Tibial nerve (tissue), 4 donors: ENCODE measurements at regions not wholly inside any gene's neighbourhood (a gene's known extent, or its start where the extent isn't known, plus 50 kb on each side); places are given as distances from the start of the nearest gene placed in this dataset.

Experiments
- DNase-seq, 2 donors: peaks; one replicate each; pipeline ENCODE4 v3.0.0-alpha.2; 2019; ENCODE audit warnings: low spot score in 2 of 2
- H3K27ac ChIP-seq, 4 donors: fragments of 200-600 bp; sonication (generic) in 3 of 4; one replicate each; pipeline ENCODE4 v1.5.1; 2017 to 2019; ENCODE audit warnings: mild to moderate bottlenecking in 1 of 4
- H3K27me3 ChIP-seq, 2 donors: fragments of 200-600 bp; sonication (generic) in 1 of 2; one replicate each; pipeline versions ENCODE4 v1.5.1 to v1.6.0; 2017 to 2019
- H3K36me3 ChIP-seq, 3 donors: fragments of 200-600 bp; sonication (generic); one replicate each; pipeline ENCODE4 v1.5.1; 2018 to 2019
- H3K4me1 ChIP-seq, 4 donors: fragments of 200-600 bp; sonication (generic) in 3 of 4; one replicate each; pipeline ENCODE4 v1.5.1; 2017 to 2019
- H3K4me3 ChIP-seq, 4 donors: fragments of 200-600 bp; sonication (generic) in 3 of 4; one replicate each; pipeline ENCODE4 v1.5.1; 2017 to 2019; ENCODE audit warnings: mild to moderate bottlenecking in 1 of 4, moderate library complexity in 1 of 4
- H3K9me3 ChIP-seq, 4 donors: fragments of 200-600 bp; sonication (generic) in 3 of 4; one replicate each; pipeline ENCODE4 v1.5.1; 2017 to 2019
- EP300 ChIP-seq, 2 donors: sonication (generic); formaldehyde crosslinking; IDR thresholded peaks; one replicate each; pipeline ENCODE4 v1.6.1; 2017; ENCODE audit warnings: antibody characterized with exemption in 2 of 2, mild to moderate bottlenecking in 1 of 2
- POLR2A ChIP-seq, 2 donors: fragments of 450-650 bp; IDR thresholded peaks; one replicate each; pipeline ENCODE4 v1.6.1; 2017; ENCODE audit warnings: antibody characterized with exemption in 2 of 2, mild to moderate bottlenecking in 2 of 2, moderate library complexity in 2 of 2
- WGBS, 2 donors: methylation state at CpG; one replicate each; pipeline ENCODE4 v1.1.5; 2018; 5-methylcytosine and 5-hydroxymethylcytosine counted together
- TF ChIP-seq, protein P1 (sequence below), 5 experiments: fragments of 200-600 bp in 3 of 5; fragments of 450-650 bp in 2 of 5; sonication (generic) in 3 of 5; IDR thresholded peaks; one replicate each; pipeline ENCODE4 v1.5.1; 2016 to 2019; ENCODE audit warnings: antibody characterized with exemption in 5 of 5, mild to moderate bottlenecking in 3 of 5, moderate library complexity in 2 of 5

DNA sequence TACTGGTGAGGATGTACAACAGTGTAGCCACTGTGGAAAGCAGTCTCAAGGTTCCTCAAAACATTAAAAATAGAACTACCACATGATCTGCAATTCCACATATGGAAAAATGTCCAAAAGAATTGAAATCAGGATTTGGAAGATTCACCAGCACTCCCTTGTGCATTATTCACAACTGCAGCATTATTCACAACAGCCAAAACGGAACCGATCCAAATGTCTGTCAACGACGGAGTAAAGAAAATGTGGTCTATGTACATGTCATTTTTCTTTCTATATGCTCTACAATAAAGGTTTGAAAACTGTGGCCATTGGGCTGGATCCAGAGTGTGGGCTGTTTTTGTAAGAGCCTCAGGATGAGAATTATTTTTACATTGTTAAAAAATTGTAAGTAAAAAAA lies 1206.1 kb upstream of the CELF2 start:
- no peaks in the 10 kb centered on the region for H3K9me3 ChIP-seq
- no peaks in the 10 kb centered on the region for H3K27me3 ChIP-seq
- H3K27ac ChIP-seq = no peak overlapping the region
- no peaks in the 10 kb centered on the region for H3K36me3 ChIP-seq
- H3K4me1 ChIP-seq = no peaks in the 10 kb centered on the region
- DNase-seq = no peak
- no peak overlapping the region for H3K4me3 ChIP-seq
- TF ChIP-seq EP300 (IDR thresholded peaks at IDR 0.05) (no peak), POLR2A (IDR thresholded peaks at IDR 0.05) (no peak)
- TF ChIP-seq, protein P1, sequence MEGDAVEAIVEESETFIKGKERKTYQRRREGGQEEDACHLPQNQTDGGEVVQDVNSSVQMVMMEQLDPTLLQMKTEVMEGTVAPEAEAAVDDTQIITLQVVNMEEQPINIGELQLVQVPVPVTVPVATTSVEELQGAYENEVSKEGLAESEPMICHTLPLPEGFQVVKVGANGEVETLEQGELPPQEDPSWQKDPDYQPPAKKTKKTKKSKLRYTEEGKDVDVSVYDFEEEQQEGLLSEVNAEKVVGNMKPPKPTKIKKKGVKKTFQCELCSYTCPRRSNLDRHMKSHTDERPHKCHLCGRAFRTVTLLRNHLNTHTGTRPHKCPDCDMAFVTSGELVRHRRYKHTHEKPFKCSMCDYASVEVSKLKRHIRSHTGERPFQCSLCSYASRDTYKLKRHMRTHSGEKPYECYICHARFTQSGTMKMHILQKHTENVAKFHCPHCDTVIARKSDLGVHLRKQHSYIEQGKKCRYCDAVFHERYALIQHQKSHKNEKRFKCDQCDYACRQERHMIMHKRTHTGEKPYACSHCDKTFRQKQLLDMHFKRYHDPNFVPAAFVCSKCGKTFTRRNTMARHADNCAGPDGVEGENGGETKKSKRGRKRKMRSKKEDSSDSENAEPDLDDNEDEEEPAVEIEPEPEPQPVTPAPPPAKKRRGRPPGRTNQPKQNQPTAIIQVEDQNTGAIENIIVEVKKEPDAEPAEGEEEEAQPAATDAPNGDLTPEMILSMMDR (IDR thresholded peaks at IDR 0.05) = no peak
- 54 to 70% methylated on average over 4 of the region's 4 CpGs for WGBS, 2 donors

DNA sequence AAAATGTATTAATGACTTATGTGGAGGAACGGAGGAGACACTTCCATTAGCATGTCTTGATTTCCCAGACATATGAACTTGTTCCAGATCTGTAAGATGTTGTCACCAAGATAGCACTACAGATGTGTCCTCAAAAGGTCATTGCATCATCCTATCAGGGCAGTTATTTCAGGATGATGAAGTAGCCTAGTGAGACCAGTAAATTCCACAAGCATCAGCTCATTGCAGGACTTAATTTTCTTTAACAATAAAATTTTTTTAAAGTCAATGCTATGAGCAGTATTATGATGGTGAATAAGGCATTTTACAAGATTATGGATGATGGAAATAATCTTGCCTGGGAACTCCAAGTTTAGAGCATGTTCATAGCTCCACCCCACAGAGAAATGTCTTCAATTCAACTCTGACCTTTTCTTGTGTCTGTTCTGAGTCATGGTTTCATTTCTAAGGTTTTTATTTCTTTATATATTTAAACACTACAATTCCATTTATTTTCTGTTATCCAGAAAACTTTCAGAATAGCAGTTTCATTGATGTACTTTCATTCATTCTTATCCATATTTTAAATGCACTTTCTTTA lies 1203.3 kb upstream of the CELF2 start:
- Histone ChIP-seq H3K27ac (no peak overlapping the region), H3K9me3 (peaks cover 0 to 9% (median 0%) of the 10 kb centered on the region in 4 donors), H3K4me3 (no peak overlapping the region), H3K4me1 (no peaks in the 10 kb centered on the region), H3K36me3 (no peaks in the 10 kb centered on the region), H3K27me3 (no peaks in the 10 kb centered on the region)
- TF ChIP-seq POLR2A (IDR thresholded peaks at IDR 0.05) (no peak), EP300 (IDR thresholded peaks at IDR 0.05) (no peak)
- TF ChIP-seq, protein P1 (IDR thresholded peaks at IDR 0.05) = no peak
- DNase-seq = no peak
- WGBS, 2 donors = 58 to 63% methylated on average over 1 of the region's 1 CpG

DNA sequence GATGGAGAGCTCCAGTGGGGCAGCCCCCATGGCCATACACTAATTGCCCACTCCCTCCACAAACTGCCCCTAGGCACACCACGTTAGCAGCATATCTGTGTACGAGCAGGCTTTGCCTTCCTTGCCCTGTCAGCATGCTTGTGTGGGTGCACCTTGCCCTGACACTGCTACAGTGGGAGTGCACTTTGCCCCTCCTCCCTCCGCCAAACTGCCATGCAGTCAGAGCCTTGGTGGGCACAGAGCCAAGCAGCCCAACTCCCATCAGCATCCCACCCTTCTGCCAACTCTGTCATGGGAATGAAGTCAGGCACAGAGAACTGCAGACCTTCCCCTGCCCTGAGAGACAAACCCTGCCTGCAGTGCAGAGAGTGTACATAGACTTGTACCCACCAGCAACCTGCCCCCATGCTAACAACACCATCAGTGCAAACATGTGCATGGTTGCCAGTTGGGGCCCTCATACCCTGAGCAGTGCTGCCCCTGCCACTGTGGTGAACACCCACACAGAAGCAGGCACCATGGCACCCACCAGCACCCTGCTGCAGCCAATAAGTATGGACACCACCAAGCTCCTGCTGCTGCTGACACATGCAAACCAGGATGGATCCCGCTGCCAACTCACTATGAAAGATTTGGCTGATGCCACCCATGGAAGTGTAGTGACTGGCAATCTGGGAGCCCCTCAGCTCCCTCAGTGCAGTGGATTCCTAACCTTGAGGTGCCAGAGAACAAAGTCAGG lies 1197.7 kb upstream of the CELF2 start:
- Histone ChIP-seq H3K9me3 (peaks cover 0 to 9% (median 0%) of the 10 kb centered on the region in 4 donors), H3K4me3 (no peak overlapping the region), H3K4me1 (no peaks in the 10 kb centered on the region), H3K36me3 (no peaks in the 10 kb centered on the region), H3K27me3 (no peaks in the 10 kb centered on the region), H3K27ac (no peak overlapping the region)
- TF ChIP-seq, protein P1 (IDR thresholded peaks at IDR 0.05) = no peak
- TF ChIP-seq POLR2A (IDR thresholded peaks at IDR 0.05) (no peak), EP300 (IDR thresholded peaks at IDR 0.05) (no peak)
- 65 to 80% methylated on average over 4 of the region's 4 CpGs for WGBS, 2 donors
- DNase-seq = no peak

DNA sequence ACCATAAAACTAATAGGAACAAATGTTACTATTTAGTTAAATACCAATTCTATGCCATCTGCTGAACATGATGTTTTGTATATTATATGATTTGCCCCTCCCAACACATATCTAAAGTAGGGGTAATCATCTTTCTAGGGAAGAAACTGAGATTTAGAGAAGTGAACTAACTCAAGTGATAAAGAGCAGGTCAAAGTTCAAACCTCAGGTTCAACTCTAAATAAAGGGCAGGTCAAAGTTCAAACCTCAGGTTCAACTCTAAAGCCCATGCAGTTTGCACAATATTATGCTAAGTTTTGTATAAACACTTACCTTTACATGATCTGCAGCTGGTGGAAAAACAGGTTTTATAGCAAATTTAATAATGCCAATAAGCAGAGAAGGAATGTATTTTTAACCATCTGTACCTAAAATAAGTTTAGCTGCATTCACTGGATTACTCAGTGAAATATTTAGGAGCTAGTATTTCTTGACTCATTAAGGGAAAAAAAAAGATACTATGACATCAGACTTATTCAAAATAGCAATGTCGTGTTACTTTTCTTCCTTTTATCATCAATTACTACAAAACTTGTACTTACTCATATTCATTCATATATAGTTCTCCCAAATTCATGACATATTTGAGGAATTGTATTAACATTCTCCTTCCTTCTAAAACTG lies 1194.3 kb upstream of the CELF2 start:
- no peak for TF ChIP-seq POLR2A (IDR thresholded peaks at IDR 0.05)
- no peak for TF ChIP-seq EP300 (IDR thresholded peaks at IDR 0.05)
- TF ChIP-seq, protein P1 (IDR thresholded peaks at IDR 0.05) = no peak
- Histone ChIP-seq H3K4me1 (no peaks in the 10 kb centered on the region), H3K27me3 (no peaks in the 10 kb centered on the region), H3K4me3 (no peak overlapping the region), H3K9me3 (no peaks in the 10 kb centered on the region), H3K36me3 (no peaks in the 10 kb centered on the region), H3K27ac (no peak overlapping the region)
- WGBS, 2 donors = 58 to 68% methylated on average over 1 of the region's 1 CpG
- DNase-seq = no peak

DNA sequence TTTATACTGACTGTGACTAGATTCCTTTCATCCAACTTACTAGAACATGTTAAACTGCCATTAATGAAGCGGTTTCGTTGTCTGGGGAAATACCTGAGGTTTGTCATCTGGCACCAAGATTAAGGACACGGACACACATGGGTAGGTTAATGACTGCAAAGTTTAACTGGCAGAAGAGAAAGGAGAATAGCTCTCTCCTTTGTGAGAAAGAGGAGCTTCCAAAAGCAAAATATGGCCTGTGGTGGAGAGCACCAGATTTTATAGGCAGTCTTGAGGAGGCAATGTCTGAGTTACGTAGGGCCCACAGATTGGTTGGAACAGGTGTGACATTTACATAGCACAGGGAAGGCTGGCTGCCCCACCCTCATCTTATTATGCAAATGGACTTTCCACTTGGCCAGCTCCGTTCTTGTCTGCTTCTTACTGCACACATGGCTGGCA lies 1193.0 kb upstream of the CELF2 start:
- WGBS, 2 donors = 87 to 89% methylated on average over 5 of the region's 5 CpGs
- H3K9me3 ChIP-seq = no peaks in the 10 kb centered on the region

More for the DNA sequence above, 1193.0 kb upstream of the CELF2 start:
- Histone ChIP-seq H3K27ac (no peak overlapping the region), H3K4me1 (no peaks in the 10 kb centered on the region), H3K4me3 (no peak overlapping the region), H3K36me3 (no peaks in the 10 kb centered on the region), H3K27me3 (no peaks in the 10 kb centered on the region)
- no peak for DNase-seq
- TF ChIP-seq, protein P1 (IDR thresholded peaks at IDR 0.05) = no peak
- TF ChIP-seq POLR2A (IDR thresholded peaks at IDR 0.05) = no peak
- TF ChIP-seq EP300 (IDR thresholded peaks at IDR 0.05) = no peak
